ENCODE measurements at regions not wholly inside any gene's neighbourhood (a gene's known extent, or its start where the extent isn't known, plus 50 kb on each side); places are given as distances from the start of the nearest gene placed in this dataset.

- TF ChIP-seq CTCF (IDR thresholded peaks at IDR 0.05; ENCODE audit: poor library complexity, severe bottlenecking) = no peak
- TF ChIP-seq SMC3 (conservative IDR thresholded peaks at IDR 0.05; ENCODE audit: poor library complexity) = no peak
- no peak for TF ChIP-seq RAD21 (conservative IDR thresholded peaks at IDR 0.05)
These were observed 738.0 kb upstream of the AADAT start for GRCh38 chr4:170827562-170828274.
